Thyroid gland (tissue), 4 donors: ENCODE measurements at regions not wholly inside any gene's neighbourhood (a gene's known extent, or its start where the extent isn't known, plus 50 kb on each side); places are given as distances from the start of the nearest gene placed in this dataset.

Source experiments
- CTCF ChIP-seq, 6 experiments: fragments of 200-600 bp in 3 of 6; fragments of 450-650 bp in 3 of 6; sonication (generic) in 3 of 6; IDR thresholded peaks; one replicate each; pipeline ENCODE4 v1.5.1; 2016 to 2019; ENCODE audit warnings: antibody characterized with exemption in 6 of 6, mild to moderate bottlenecking in 2 of 6, inconsistent platforms in 1 of 6, moderate library complexity in 1 of 6
- POLR2A ChIP-seq, 2 donors: fragments of 450-650 bp; IDR thresholded peaks; one replicate each; pipeline ENCODE4 v1.6.1; 2017; ENCODE audit warnings: antibody characterized with exemption in 2 of 2, mild to moderate bottlenecking in 2 of 2, moderate library complexity in 1 of 2

- no peak for TF ChIP-seq CTCF (IDR thresholded peaks at IDR 0.05)
- TF ChIP-seq POLR2A (IDR thresholded peaks at IDR 0.05), result no peak
These were observed 63.9 kb upstream of the GRIP1 start for GRCh38 chr12:66742508-66743367.
